ENCODE measurements at regions not wholly inside any gene's neighbourhood (a gene's known extent, or its start where the extent isn't known, plus 50 kb on each side); places are given as distances from the start of the nearest gene placed in this dataset.
A peak's percentile ranks its signal among the peaks of the same experiment; 100 is the strongest.

- Histone ChIP-seq H3K27ac (no peak overlapping the region), H3K4me1 (peaks cover 35% of the 10 kb centered on the region), H3K4me3 (no peak overlapping the region), H3K27me3 (no peaks in the 10 kb centered on the region), H3K9me3 (no peaks in the 10 kb centered on the region), H3K36me3 (replicated peaks in 1 of 2; ENCODE audit: insufficient read depth in 1 of 2, low read depth in 2 of 2) (no peaks in the 10 kb centered on the region)
- WGBS, 2 donors, result 81 to 92% methylated on average over 11 of the region's 11 CpGs
- TF ChIP-seq CTCF (IDR thresholded peaks at IDR 0.05), result no peak
- TF ChIP-seq POLR2A (IDR thresholded peaks at IDR 0.05), result no peak
- no peak for ATAC-seq
- intact Hi-C loops (cut with DNase I), result no loop called here
- no peak for DNase-seq
Measured at GRCh38 chr9:536597-537511, 304.6 kb upstream of the DMRT1 start.

GRCh38 chr9:543478-543877 is 298.0 kb upstream of the DMRT1 start:
- no peak for DNase-seq
- TF ChIP-seq POLR2A (IDR thresholded peaks at IDR 0.05) (no peak), CTCF (IDR thresholded peaks at IDR 0.05) (no peak)
- no peak overlapping the region for H3K27ac ChIP-seq
- H3K4me3 ChIP-seq, result no peak overlapping the region
- WGBS, 2 donors, result 72 to 77% methylated on average over 3 to 4 of the region's 4 CpGs
- H3K4me1 ChIP-seq, result peaks cover 17% of the 10 kb centered on the region
- H3K9me3 ChIP-seq, result no peaks in the 10 kb centered on the region
- H3K36me3 ChIP-seq (replicated peaks in 1 of 2; ENCODE audit: insufficient read depth in 1 of 2, low read depth in 2 of 2), result no peaks in the 10 kb centered on the region
- ATAC-seq, result no peak
- no peaks in the 10 kb centered on the region for H3K27me3 ChIP-seq
- intact Hi-C loops (cut with DNase I), result no loop called here

GRCh38 chr9:545480-545879 is 296.0 kb upstream of the DMRT1 start:
- TF ChIP-seq POLR2A (IDR thresholded peaks at IDR 0.05) (no peak), CTCF (IDR thresholded peaks at IDR 0.05) (no peak)
- intact Hi-C loops (cut with DNase I), result no loop called here
- peak; percentile 55 for ATAC-seq
- Histone ChIP-seq H3K9me3 (no peaks in the 10 kb centered on the region), H3K4me1 (peaks cover 31% of the 10 kb centered on the region), H3K4me3 (no peak overlapping the region), H3K27ac (no peak overlapping the region), H3K27me3 (no peaks in the 10 kb centered on the region), H3K36me3 (replicated peaks in 1 of 2; ENCODE audit: insufficient read depth in 1 of 2, low read depth in 2 of 2) (no peaks in the 10 kb centered on the region)
- WGBS, 2 donors, result 83 to 88% methylated on average over 7 of the region's 7 CpGs
- DNase-seq, result peak in 2 of 4 donors; percentile 46 to 54

GRCh38 chr9:546235-546634 is 295.3 kb upstream of the DMRT1 start:
- DNase-seq, result no peak
- no peaks in the 10 kb centered on the region for H3K36me3 ChIP-seq (replicated peaks in 1 of 2; ENCODE audit: insufficient read depth in 1 of 2, low read depth in 2 of 2)
- WGBS, 2 donors, result 55 to 57% methylated on average over 3 of the region's 3 CpGs
- no peak for TF ChIP-seq CTCF (IDR thresholded peaks at IDR 0.05)
- no peak for TF ChIP-seq POLR2A (IDR thresholded peaks at IDR 0.05)
- peak; percentile 12 for ATAC-seq
- H3K4me1 ChIP-seq, result peaks cover 38% of the 10 kb centered on the region
- no peaks in the 10 kb centered on the region for H3K27me3 ChIP-seq
- H3K9me3 ChIP-seq, result no peaks in the 10 kb centered on the region
- intact Hi-C loops (cut with DNase I), result no loop called here
- H3K27ac ChIP-seq, result peak overlapping the region in 3 of 4 donors; percentile 14 to 52 (median 21)
- H3K4me3 ChIP-seq, result no peak overlapping the region

All from body of pancreas (tissue), 4 donors.